Stimulated activated CD4-positive, alpha-beta T cell treated with anti-CD3 and anti-CD28 coated beads, Interleukin-2, amount 100 ng/mL, for 24 hours (primary cell): ENCODE measurements at regions not wholly inside any gene's neighbourhood (a gene's known extent, or its start where the extent isn't known, plus 50 kb on each side); places are given as distances from the start of the nearest gene placed in this dataset.
A peak's percentile ranks its signal among the peaks of the same experiment; 100 is the strongest.

Experiments used
- DNase-seq, 2 donors: peaks; one replicate each; pipeline ENCODE4 v3.0.0-alpha.2; 2020

DNA sequence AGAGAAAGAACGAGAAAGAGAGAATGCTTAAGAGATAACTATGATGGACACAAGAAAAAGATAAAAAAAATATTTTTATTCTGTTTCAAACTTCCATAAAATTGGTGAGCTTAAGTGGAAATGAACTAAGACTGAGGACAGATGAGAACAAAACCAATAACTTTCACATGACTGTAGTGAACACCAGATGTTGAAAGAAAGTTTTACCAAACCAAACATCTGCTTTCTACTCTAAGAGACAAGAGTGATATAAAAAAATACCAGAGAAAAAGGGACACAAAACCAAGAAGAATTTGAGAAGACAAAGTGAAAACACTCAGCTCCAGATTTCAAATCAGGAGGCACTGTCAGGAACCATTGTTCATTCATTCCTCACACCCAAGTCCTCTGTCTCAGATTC lies 147.9 kb downstream of the IMPG2 start:
- no peak for DNase-seq

DNA sequence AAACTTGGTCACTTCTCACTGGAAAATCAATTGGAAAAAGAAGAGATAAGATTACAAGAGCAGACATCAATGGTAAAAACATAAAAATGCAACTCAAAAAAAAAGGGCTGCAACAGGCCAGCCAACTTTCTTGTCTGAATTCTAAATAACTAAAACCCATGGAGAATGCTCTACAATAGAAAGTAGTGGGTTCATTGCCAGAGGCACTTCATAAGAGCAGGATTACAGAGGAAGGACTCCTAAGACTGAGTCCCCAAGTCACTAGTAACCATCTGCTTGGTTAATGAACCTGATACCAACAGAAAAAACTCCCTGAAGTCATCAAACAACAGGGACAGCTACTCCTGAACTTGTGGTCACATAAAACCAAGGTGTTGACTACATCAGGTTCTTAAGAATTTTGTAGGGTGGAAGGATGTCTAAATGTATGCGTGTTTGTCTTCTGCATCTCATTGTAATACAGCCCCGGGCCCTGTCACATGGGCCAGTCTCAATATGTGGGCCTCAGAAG lies 148.6 kb downstream of the IMPG2 start:
- peak in 1 of 2 donors; percentile 18 for DNase-seq

DNA sequence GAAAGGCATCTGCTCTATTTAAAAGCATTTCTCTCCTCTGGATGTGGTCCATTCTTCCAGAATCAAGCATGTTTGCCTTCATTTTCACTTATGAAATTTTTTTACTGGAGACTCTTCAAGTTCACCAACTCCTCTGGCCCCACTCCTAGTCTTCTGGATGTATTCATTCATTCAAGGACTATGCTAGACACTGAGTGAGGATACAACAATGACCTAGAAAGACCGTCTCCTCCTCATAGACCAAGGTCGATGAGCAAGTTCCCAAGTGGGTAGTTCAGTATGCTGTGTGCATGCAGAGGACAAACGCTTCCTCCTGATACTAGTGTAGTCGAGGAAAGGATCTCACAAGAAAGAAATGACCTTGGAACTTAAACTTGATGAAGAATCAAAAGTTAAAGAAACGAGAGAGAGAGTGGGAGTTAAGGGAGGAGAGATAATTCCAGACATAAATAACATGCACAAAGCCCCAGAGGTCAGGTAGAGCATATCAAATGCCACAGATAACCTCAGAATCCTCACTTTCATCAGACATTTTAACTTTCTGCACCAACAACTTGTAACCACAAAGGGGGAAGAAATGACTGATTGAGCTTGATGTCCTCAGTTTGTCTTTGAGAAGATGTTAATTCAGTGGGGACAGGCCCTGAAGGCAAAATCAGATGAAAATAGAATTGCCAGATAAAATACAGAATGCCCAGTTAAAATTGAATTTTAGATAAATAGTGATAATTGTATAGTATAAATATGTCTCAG lies 149.4 kb downstream of the IMPG2 start:
- DNase-seq: no peak

DNA sequence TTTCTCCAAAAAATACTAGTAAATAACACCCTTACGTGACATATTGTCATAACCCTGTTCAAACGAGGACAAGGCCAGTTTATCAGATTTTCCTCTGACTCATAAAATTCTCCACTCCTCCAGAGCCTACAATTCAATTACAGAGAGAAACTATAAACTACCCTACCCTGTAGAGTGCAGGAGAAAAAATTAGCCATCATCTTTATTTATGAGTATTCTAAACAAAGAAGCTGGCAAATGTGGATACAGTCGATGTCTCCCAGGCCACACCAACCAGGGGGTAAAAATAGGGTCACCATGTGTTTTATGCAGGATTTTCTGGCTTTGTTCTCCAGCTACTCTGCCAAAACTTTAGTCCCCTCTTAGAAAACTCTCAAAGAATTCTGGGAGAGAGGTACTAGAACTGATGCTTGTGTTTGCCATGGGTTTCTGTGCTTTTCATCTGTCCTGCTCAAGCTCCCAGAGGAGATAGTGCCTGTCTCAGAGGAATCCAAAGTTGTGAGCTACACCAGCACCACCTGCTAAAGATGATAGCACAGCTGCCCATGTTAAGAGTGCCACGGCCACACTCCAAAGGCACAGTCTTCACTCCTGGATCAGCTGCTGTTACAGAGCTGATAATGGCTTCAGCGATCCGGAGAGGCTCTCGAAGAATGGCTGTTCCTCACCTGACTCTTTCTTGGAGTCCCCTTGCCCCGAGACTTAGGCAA lies 150.2 kb downstream of the IMPG2 start:
- no peak for DNase-seq

DNA sequence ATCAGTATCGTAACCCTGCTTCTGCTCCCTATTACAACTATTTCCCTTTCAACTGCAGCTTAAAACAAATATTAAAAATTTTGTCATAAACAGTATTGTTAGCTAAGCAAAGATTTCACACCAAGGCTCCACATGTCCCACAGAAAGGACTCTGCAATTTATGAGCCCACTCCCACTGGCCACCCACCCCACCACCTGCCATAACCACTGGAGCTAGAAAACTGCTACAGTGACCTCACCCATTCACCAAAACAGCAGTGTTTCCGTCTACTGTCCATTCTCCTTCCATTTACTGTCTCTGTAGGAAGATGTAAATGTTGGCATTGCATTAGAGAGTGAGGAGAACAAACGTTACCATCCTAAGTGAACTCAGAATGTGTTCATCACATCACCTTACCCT lies 150.9 kb downstream of the IMPG2 start:
- no peak for DNase-seq

DNA sequence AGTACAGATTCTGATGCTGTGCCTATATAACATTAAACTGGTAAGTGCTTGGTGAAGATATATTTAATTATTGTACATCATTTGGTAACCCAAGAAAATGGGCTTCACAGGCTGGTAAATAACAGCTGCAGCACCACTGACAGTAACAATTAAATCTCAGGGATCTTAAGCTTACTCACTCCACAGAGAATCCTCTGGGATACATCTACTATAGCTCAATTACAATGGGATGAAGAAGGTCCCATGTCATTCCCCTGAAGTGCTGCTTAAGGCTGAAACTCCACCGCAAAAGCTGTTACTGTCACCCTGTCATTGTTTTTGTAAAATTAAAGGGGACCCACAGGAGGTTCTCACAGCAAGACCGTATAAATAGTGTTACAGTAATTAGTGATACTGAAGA lies 153.0 kb downstream of the IMPG2 start:
- no peak for DNase-seq

DNA sequence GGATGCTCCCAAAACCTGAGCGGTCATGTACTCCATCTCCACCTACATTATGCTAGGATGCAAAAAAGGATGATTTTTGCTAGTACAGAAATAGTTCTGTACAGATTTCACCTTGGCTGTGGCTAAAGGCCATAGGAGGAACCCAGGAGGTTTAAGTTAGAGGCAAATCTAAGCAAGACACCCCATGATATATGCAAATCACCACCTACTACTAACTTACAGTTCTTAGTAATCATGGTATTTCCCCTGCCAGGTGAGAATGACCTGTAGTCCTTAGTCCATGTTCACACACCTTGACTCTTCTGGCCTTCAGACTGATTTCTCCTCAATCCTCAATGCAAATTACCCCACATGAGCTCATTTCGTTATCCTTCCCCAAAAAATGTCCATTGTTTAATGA lies 154.2 kb downstream of the IMPG2 start:
- no peak for DNase-seq

DNA sequence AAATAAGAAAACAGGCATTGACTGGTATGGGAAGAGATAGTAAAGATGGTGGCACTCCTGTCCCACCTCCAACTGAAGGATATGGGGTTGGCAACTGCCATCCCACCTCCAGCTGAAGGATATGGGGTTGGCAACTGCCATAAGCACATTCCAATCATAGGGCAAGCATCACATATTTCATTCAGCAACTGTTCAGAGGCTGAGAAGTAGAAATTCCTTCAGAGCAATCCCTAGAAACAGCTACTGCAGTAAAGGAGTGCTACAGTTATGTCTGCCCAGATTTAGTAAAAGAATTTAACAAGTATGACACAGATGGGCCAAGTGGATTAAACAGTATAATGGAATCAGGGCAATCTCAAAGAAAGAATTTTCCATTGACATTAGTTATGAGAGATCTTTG lies 156.8 kb downstream of the IMPG2 start:
- DNase-seq: no peak

DNA sequence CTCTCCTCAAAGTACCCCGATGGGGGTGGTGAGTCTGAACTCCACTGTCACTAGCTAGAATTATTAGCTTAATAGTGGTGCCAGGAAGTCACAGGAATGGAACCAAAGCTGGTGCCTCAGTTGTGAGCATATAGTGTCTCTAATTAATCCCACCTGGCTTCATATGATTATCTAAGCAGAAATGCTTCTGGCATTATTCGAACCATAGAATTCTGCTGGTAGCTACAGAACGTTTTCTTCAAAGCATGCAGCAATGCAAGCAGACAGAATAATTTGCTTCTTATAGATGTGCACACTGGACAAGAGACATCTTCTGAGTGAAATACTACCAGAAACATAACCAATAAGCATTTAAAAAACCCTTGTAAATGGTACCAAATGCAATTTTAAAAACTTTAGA lies 160.9 kb downstream of the IMPG2 start:
- no peak for DNase-seq

DNA sequence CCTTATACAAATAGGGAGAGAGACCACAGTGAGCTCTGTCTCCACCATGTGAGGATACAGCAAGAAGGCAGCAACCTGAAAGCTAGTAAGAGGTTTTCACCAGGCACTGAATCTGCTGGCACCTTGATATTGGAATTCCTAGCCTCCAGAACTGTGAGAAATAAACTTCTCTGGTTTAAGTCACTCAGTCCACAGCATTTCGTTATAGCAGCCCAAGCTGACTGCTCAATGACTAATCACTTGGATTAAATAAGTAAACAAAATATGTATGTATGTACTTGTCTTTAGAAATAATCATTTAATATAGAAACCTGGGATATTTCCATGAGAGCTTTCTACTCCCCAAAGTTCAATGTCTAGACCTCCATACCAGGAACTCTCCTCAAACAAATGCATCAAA lies 162.0 kb downstream of the IMPG2 start:
- no peak for DNase-seq

DNA sequence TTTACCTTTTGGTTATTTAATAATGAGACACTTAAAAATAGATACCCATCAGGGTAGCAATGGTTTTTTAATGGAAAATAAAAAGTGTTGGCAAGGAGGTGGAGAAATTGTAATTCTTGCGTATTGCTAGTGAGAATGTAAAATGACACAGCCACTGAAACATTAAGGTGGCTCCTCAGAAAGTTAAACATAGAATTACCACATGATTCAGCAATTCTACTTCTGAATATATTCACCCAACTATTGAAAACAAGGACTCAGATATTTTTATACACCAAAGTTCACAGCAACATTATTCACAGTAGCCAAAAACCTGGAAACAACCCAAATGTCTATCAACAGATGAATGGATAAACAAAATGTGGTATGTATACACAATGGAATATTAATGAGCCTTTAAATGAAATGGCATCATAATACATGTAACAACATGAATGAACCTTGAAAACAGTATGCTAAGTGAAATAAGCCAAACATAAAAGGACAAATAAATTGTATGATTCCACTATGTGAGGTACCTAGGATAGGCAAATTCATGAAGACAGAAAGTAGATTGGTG lies 163.5 kb downstream of the IMPG2 start:
- no peak for DNase-seq

DNA sequence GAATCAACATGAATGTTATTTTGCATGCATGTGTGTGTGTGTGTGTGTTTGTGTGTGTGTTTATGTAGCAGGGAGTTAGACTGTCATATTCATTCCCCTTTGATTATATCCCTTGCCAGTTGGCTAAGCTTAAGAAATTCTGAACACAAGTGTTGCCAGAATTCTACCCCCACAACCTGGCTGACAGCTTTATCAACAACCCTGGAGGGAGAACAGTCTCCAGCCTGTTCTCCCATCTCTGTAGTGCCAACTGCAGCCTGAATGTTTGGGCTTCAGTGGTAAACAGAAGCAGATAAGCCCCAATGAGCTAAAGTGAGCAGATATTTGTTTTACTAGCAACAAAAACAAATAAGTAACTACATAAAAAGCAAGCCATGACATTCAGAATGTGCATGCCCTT lies 162.6 kb upstream of the ABI3BP start:
- DNase-seq: no peak

DNA sequence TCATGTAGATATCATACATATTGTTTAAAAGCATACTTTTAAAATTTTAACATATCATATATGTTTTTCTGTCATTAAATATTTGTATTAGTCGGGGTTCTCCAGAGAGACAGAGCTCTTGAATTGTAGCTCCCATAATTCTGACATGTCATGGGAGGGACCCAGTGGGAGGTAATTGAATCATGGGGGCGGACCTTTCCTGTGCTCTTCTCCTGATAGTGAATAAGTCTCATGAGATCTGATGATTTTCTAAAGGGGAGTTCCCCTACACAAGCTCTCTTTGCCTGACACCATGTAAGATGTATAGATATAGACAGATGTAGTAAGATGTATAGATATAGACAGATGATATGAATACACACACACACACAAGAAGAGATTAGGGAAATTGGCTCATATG lies 161.2 kb upstream of the ABI3BP start:
- DNase-seq: no peak

DNA sequence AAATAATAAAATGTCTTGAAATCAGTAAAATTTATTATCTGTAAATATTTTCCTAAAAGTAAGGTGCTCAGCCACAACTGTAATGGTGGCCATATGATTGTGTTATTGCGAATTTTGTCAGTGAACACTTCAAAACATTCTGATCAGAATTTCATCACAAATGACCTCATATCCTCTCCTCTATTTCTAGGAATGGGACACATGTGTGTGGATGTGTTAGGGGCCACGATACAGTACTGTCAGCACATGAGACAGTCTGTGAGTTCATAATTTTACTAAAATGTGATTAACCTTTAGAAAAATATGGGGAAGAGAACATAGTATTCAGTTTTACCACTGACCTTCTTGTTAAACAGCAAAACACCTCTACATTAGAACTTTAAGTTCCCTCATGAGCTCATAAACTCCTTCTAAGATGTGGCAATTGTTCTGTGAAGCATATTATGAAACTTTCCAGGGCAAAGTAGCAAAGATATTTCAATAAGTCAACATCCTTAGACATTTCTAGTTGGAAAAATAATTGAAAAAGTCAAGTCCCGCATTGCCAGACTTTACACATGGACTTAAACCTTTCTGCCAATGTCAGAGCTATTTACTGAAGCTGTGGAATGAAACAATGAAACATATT lies 158.2 kb upstream of the ABI3BP start:
- no peak for DNase-seq

DNA sequence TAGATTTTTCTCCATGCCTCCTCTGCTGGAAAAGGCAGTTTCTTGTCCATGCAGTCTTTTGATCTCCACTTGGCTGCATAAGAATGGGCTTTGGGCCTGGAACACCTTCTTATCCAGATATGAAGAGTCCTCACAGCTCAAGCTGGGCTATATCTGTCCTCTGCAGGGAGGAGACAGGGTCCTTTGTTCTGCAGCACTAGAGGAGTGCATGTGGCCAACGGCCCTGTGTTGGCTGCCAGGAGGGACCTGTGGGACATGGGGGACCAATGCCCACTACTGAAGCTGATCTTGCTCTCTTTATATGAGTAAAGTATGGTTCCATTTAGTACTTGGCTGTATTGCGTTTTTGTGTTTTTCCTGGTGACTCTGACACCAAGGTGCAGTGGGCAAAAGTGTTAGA lies 157.3 kb upstream of the ABI3BP start:
- DNase-seq: no peak

DNA sequence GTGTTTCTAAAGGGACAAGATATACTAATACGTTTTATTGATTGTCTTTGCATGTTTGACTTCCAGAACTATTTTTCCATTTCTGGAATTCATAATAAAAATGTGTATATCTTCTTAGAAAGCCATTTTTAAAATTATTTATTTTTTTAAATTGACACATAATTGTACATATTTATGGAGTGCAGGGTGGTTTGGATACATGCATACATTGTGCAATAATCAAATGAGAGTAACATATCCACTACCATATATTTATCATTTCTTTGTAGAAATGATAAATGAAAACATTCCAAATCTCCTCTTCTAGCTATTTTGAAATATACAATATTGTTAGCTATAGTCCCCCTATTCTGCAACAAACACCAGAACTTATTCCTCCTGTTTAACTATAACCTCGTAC lies 156.5 kb upstream of the ABI3BP start:
- DNase-seq: no peak

DNA sequence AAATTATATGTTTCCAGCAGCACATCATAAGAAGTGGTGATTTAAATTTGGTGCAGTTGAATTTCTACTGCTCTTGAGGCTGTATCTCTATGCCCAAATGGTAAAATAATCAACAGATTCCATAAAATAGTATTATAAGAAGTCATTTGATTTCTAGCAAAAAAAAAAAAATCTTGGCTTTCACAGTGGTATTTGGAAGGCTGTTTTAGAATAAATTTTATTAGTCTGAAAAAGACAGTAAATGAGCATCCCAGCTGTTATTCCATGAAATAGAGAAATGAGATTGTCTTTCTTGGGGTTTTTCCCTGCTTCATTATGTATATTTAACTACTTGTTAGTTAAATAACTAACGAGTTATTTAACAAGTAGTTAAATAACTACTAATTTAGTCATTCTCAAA lies 156.0 kb upstream of the ABI3BP start:
- DNase-seq: no peak

DNA sequence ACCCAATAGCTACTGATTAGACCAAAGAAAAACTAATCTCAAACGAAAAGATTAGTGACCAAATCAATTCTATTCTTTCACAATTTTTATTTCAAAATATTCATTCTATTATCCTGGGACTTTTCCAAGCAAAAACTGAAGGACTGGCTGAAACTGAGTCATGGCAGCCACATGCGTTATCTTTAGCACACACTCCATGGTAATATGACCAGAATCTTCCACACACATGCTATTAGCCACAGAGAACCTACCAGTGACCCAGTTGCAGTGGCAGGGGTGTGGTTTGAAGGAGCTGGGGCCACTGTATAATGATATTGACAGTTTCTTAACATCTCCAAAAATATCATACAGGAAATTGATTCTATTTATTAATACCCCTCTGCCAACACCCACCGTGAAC lies 154.8 kb upstream of the ABI3BP start:
- DNase-seq: no peak

DNA sequence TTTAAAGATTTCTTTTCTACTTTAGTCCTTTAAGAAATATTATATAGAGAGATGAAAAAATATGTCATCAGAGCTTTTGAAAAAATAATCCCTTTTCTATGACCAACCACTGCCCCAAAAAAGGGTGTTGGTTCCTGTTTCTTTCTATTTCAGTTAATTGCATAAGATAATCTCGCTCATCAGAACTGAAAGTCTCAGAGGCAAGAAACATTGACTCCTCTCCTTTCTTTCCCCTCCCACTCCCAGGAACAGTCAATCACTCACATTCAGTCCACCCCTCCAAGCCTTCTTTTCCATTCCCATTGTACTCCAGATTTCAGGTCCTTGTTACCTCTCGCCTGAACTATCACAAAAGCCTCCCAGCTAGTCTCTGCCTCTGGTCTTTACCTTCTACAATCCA lies 153.7 kb upstream of the ABI3BP start:
- DNase-seq: no peak

DNA sequence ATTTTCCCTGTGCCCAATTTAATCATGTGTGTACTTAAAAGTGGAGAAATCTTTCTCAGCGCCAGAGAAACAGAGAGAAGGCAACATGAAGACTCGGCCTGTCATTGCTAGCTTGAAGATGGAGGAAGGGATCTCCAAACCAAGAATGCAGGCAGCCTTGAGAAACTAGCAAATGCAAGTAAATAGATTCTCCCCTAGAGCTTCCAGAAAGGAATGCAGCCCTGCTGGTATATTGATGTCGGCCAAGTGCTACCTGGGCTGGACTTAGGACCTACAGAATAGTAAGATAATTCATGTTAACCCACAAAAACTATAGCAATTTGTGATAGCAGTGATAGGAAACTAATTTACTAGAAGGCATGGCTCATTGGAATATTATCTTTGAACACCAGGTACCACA lies 150.9 kb upstream of the ABI3BP start:
- DNase-seq: no peak

DNA sequence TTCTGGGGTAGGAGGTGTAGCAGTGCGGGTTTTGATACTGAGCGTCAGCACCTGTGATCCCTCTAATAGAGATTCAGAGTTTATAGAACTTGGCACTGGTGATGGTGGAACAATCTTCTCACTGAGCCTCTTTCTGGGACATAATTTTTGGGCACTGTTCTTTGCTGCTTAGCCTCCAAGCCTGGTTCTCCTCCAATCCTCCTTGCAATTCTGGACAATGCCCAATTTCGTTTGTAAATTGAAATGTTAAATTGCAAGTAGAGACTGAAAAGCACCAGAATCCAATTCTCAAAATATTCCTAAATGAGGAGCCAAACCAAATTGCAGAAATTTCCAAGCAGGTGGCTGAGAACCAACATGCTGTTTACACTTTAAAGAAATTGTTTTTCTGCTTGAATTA lies 149.8 kb upstream of the ABI3BP start:
- no peak for DNase-seq

DNA sequence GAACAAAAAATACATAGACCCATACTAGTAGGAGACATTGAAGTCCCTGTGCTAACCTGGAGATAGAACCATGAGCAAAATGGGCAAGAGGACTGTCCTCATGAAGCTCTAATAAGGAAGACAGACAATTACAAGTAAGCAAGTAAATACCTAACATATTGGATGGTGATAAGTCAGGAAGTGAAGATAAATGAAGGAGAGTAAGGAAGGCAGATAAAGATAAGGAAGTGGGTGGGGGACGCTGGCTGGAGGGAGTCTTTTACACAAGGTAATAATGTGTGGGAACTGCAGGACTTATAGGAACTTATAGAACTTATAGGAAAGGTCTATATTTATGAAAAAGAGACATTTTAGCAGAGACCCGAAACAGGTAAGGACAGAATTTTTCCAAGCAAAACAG lies 148.9 kb upstream of the ABI3BP start:
- DNase-seq: no peak

DNA sequence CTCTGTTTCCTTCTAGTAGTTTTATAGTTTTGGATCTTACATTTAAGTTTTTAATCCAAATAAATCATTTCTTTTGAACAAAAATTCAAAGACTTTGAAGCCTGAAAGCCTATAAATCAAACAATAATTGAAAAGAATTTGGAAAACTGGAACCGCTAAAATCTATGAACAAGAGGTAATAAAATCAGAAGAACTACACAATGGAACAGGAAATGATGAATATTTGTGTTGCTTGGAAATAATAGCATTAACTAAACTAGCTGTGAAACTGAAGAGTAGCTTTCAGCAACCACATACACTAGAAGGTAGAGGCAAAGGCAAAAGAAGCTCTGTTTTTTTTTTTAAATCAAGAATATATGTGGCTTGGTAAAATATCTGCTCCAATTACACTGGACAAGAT lies 147.9 kb upstream of the ABI3BP start:
- DNase-seq: no peak

DNA sequence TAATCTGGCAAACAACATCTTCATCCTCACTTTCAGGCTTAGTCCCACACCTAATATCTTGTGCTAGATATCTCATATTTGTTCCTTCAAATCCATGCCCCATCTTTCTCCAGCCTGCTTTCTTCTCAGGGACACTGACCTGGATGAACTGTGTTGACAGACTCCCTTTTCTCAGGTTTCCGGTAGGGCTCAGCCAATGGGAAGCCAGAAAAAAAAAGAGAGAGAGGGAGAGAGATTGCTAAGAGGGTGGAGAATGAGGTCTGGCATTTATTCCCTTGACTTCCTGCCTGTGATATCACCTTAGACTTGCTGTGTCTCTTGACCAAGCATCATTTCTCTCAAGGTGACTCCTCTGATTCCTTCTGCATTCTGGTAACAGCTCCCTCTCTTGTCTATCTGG lies 145.6 kb upstream of the ABI3BP start:
- no peak for DNase-seq
